OCI-LY3 (cell line): ENCODE measurements at regions not wholly inside any gene's neighbourhood (a gene's known extent, or its start where the extent isn't known, plus 50 kb on each side); places are given as distances from the start of the nearest gene placed in this dataset.

Source experiments
- H2AFZ ChIP-seq: fragments of 200-600, 300-600 bp; shearing (Covaris generic); 2 replicates; pipeline ENCODE4 v1.6.0; 2014; ENCODE audit warnings: antibody characterized with exemption, low read depth, low read length
- H3K27ac ChIP-seq: fragments of 200-600, 300-600 bp; sonication (generic); 2 replicates; pipeline ENCODE4 v1.5.1; 2014; ENCODE audit warnings: mild to moderate bottlenecking, low read length, moderate library complexity, mixed read lengths
- H3K27me3 ChIP-seq: fragments of 200-600, 300-600 bp; sonication (generic); 2 replicates; pipeline ENCODE4 v1.6.1; 2014; ENCODE audit warnings: low read depth, low read length, mixed read lengths
- H3K36me3 ChIP-seq: fragments of 200-600, 300-600 bp; sonication (generic); replicated peaks from 2 replicates; pipeline ENCODE3; 2014; ENCODE audit warnings: low read depth, low read length, mixed read lengths
- H3K4me1 ChIP-seq: fragments of 300-600, 200-600 bp; sonication (generic); 2 replicates; pipeline ENCODE4 v1.6.1; 2014; ENCODE audit warnings: low read length, mixed read lengths
- H3K4me2 ChIP-seq: fragments of 200-600, 300-600 bp; sonication (generic); 2 replicates; pipeline ENCODE4 v1.6.1; 2014; ENCODE audit warnings: low read length, mixed read lengths
- H3K4me3 ChIP-seq: fragments of 300-600, 200-600 bp; sonication (generic); 2 replicates; pipeline ENCODE4 v1.5.1; 2014; ENCODE audit warnings: antibody characterized with exemption, mild to moderate bottlenecking, low read length, moderate library complexity
- H3K79me2 ChIP-seq: fragments of 300-600, 200-600 bp; shearing (Covaris generic); 2 replicates; pipeline ENCODE4 v1.6.1; 2014; ENCODE audit warnings: mild to moderate bottlenecking, low read length, mixed read lengths
- H3K9ac ChIP-seq: fragments of 300-600, 200-600 bp; shearing (Covaris generic); 2 replicates; pipeline ENCODE4 v1.6.0; 2014; ENCODE audit warnings: mild to moderate bottlenecking, low read length, moderate library complexity
- H3K9me3 ChIP-seq: fragments of 200-600, 300-600 bp; shearing (Covaris generic); 2 replicates; pipeline ENCODE4 v1.6.1; 2014; ENCODE audit warnings: low read length, mixed read lengths; ENCODE audit not compliant: insufficient read depth
- H4K20me1 ChIP-seq: fragments of 200-600, 300-600 bp; sonication (generic); 2 replicates; pipeline ENCODE4 v1.6.1; 2016; ENCODE audit warnings: low read length, mixed read lengths; ENCODE audit not compliant: insufficient read depth
- EZH2phosphoT487 ChIP-seq: fragments of 200-600 bp; shearing (Covaris generic); IDR thresholded peaks from 2 replicates; pipeline ENCODE4 v1.6.1; 2018; ENCODE audit warnings: antibody characterized with exemption, mixed run types, low read depth
- TF ChIP-seq, protein P1 (sequence below): fragments of 200-600, 300-600 bp; sonication (generic); IDR thresholded peaks from 2 replicates; pipeline ENCODE4 v1.5.1; 2014; ENCODE audit warnings: antibody characterized with exemption, low read length, low read depth

DNA sequence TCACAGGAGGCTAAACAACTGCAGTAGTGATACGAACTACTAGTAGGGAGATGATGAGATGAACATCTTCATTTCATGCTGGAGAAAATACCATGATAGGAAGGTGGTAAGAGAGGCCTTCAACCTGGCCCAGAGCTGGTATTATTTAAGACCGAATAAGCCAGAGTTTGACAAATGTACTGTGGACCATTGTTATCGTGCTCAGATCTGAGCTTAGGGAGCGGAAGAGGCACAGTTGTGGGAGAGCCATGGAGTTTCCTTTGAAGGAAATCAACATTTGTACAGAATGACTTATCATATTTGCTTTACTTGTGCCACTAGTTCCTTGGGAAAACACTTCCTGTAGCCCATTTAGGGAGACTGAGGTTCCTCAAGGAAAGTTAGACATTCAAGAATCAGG, 260.6 kb upstream of the TNP1 start:
- H2AFZ ChIP-seq, result no peak overlapping the region
- no peak overlapping the region for H3K27ac ChIP-seq

GRCh38 chr2:217118559-217119284, 258.9 kb upstream of the TNP1 start:
- no peak overlapping the region for H3K27ac ChIP-seq
- H3K79me2 ChIP-seq, result no peaks in the 10 kb centered on the region
- H3K27me3 ChIP-seq, result peaks cover 5% of the 10 kb centered on the region; the same call in 1 of the 2 replicates
- no peaks in the 10 kb centered on the region for H3K9me3 ChIP-seq
- no peak overlapping the region for H3K9ac ChIP-seq
- no peaks in the 10 kb centered on the region for H3K36me3 ChIP-seq
- no peak overlapping the region for H3K4me2 ChIP-seq
- H4K20me1 ChIP-seq, result no peaks in the 10 kb centered on the region
- TF ChIP-seq EZH2phosphoT487, result no peak
- no peak overlapping the region for H3K4me3 ChIP-seq
- H2AFZ ChIP-seq, result no peak overlapping the region
- H3K4me1 ChIP-seq, result no peaks in the 10 kb centered on the region

More for the DNA sequence above, 260.6 kb upstream of the TNP1 start:
- Histone ChIP-seq H3K79me2 (no peaks in the 10 kb centered on the region), H3K27me3 (0 out of 2 replicates have a peak, but pooled peaks cover 5% of the 10 kb centered on the region), H3K4me3 (no peak overlapping the region), H3K36me3 (no peaks in the 10 kb centered on the region), H3K9ac (no peak overlapping the region), H3K9me3 (no peaks in the 10 kb centered on the region), H3K4me2 (no peak overlapping the region), H4K20me1 (no peaks in the 10 kb centered on the region), H3K4me1 (no peaks in the 10 kb centered on the region)
- TF ChIP-seq EZH2phosphoT487, result no peak
- TF ChIP-seq, protein P1, sequence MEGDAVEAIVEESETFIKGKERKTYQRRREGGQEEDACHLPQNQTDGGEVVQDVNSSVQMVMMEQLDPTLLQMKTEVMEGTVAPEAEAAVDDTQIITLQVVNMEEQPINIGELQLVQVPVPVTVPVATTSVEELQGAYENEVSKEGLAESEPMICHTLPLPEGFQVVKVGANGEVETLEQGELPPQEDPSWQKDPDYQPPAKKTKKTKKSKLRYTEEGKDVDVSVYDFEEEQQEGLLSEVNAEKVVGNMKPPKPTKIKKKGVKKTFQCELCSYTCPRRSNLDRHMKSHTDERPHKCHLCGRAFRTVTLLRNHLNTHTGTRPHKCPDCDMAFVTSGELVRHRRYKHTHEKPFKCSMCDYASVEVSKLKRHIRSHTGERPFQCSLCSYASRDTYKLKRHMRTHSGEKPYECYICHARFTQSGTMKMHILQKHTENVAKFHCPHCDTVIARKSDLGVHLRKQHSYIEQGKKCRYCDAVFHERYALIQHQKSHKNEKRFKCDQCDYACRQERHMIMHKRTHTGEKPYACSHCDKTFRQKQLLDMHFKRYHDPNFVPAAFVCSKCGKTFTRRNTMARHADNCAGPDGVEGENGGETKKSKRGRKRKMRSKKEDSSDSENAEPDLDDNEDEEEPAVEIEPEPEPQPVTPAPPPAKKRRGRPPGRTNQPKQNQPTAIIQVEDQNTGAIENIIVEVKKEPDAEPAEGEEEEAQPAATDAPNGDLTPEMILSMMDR, result no peak

DNA sequence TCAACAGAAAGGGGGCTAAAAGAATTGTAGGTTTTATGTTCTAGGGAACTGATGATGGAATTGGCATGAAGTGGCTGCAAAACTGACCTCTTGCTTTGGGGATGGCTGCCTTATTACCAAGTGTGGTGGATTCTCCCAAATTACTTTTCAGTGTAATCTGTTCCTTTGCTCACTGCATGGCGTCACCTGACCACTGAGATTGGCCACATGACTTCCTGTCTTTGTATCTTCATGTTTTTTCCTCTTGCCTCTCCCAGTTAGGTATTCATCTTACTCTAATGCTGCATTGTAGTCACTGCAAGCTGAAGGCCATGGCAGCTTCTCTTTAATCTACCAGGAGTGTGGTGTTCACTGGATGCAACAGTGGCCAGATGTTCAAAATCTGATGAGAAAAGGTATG, 257.7 kb upstream of the TNP1 start:
- no peaks in the 10 kb centered on the region for H3K4me1 ChIP-seq
- H3K4me2 ChIP-seq, result no peak overlapping the region
- no peaks in the 10 kb centered on the region for H3K79me2 ChIP-seq
- H2AFZ ChIP-seq, result no peak overlapping the region
- H3K9ac ChIP-seq, result no peak overlapping the region
- H3K36me3 ChIP-seq, result no peaks in the 10 kb centered on the region
- TF ChIP-seq, protein P1, result no peak
- no peak for TF ChIP-seq EZH2phosphoT487
- no peaks in the 10 kb centered on the region for H3K9me3 ChIP-seq
- H3K4me3 ChIP-seq, result no peak overlapping the region
- H3K27me3 ChIP-seq, result no peaks in the 10 kb centered on the region; the same call in 1 of the 2 replicates
- no peak overlapping the region for H3K27ac ChIP-seq
- H4K20me1 ChIP-seq, result no peaks in the 10 kb centered on the region

- Histone ChIP-seq H3K27me3 (no peaks in the 10 kb centered on the region; the same call in none of the 2 replicates), H3K79me2 (no peaks in the 10 kb centered on the region), H4K20me1 (no peaks in the 10 kb centered on the region), H3K36me3 (no peaks in the 10 kb centered on the region), H3K4me2 (no peak overlapping the region), H3K4me3 (no peak overlapping the region), H3K9me3 (no peaks in the 10 kb centered on the region), H3K27ac (no peak overlapping the region), H3K9ac (no peak overlapping the region), H3K4me1 (no peaks in the 10 kb centered on the region), H2AFZ (no peak overlapping the region)
- TF ChIP-seq, protein P1, result no peak
- no peak for TF ChIP-seq EZH2phosphoT487
These were observed 256.7 kb upstream of the TNP1 start for GRCh38 chr2:217116610-217117009.
